NCI-H128 (cell line): ENCODE measurements at regions not wholly inside any gene's neighbourhood (a gene's known extent, or its start where the extent isn't known, plus 50 kb on each side); places are given as distances from the start of the nearest gene placed in this dataset.
"Not testable (repeated sequence)": the region's sequence is repeated elsewhere in the genome, so short reads cannot be mapped to it uniquely, and the experiment has no call there.

Experiments used
- DNase-seq: peaks from one replicate; lab custom pipeline; 2025; ENCODE audit not compliant: unreplicated experiment; lab: John Stamatoyannopoulos, UW

DNA sequence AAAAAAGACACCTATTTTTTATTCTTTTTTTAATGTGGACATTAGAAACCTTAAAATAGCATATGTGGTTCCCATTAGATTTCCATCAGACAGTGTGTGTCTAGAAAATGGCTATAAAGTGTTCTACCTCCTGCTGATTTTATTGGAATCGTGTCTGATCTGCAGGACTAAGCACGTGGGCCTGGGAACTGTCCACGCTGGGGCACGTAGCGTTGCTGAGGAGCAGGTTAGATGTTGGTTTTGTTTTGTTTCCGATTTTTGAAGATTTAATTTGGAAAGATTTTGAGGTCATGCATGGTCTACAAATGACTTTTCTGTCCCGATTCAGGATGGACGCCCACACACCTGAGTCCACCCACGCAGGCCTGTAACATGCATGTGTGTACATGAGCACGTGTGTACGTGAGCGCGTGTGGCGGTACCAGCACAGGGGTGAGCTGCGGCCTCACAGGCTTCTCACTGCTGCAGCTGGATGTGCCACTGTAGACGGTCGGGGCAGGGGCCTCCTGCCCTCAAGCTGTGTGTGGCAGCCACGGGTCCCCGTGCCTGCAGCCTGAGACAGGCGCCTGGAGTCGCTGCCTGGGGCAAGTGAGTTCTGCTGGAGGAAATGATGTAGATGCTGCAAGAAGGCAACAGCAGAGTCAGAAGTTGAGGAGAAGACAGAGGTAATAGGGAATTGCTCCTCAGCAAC lies 99.7 kb upstream of the CTDP1 start:
- DNase-seq, result no peak

DNA sequence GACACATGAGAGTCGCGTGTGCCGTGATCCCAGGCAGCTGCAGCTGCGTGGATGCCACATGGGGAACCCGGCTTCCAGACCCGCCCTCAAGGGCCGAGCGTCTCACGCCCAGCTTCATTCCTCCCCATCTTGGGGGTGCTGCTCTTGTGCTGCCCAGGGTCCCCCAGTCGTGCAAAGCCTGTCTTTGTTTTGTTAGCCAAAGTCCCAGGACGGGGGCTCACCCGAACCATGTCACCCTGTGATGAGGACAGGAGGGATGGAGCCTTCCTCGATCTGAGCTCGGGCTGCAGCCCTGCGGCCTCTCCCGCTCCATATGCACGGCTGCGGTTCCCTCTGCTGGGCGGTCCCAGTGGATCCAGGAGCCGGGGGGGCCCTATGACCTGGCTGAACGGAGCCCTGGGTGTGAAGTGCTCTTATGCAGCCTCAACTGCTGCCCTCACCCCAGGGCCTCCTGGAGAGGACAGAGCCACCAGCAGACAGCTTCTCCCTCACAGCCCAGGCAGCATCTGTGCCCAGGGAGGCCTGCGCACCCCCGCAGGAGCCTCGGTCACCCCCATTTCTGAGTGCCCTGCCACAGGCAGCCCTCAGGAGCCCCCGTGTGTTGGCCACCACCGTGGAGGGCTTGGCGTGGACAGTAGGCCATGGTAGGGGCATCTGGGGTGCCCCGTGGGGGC lies 99.0 kb upstream of the CTDP1 start:
- DNase-seq, result no peak

DNA sequence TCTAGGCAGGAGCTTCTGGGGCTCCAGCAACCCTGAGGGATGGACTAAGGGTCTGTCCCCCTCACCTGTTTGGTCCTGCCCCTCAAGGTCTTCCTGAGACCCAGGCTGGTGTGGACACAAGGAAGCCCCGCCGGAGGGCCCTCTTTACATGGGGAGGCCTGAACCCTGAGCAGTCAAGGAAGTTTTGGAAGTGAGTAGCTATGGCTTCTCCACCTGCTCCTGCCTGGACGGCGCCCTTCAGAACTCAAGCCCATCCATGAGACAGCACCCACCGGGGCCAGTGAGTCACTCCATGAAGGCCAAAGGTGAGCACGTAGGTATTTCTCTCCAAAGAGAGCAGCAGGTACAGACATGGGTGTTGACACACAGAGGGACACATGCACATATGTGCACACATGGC lies 98.2 kb upstream of the CTDP1 start:
- no peak for DNase-seq

DNA sequence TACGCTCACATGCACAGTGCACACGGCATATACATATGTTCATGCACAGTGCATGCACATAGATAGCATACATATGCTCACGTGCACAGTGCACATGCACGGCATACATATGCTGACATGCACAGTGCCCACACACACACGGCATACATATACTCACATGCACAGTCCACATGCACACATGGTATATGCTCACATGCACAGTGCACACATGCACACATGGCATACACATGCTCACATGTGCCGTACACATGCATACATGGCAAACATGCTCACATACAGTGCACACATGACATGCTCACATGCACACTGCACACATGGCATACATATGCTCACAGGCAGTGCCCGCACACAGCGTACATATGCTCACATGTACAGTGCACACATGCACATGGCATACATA lies 97.7 kb upstream of the CTDP1 start:
- no peak for DNase-seq

DNA sequence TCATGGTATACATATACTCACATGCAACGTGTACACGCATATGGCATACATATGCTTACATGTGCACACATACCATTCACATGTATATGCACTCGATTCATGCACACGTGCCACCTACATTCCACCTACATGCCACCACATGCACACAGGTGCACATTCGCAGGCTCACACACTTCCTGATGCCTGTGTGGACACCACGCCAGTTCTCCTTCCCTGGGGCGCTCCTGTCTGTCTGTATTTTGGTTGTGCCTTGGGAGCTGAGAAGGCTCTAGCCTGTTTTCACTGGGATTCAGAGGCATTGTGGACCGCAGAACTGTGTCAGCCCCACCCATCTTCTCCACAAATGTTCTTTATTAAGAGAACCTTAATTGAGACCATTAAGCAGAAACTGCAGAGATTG lies 96.6 kb upstream of the CTDP1 start:
- no peak for DNase-seq

DNA sequence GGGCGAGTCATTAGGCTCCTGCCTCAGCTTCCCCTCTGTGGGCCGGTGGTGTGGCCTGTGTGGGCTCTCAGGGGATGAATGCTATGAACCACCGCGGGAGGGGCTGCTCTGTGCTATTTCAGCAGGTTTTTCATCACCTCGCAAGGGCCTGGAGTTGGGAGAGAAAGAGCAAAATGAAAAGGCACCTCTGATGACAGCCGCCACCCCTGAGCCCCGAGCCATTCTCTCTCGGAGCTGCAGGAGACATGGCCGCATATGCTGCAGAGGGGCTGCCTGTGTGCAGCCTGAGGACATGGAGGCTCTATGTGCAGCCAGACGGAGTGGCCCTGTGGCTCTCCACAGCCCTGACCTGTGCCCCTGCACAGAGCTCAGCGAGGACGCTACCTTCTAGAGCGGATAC lies 96.2 kb upstream of the CTDP1 start:
- DNase-seq, result no peak

DNA sequence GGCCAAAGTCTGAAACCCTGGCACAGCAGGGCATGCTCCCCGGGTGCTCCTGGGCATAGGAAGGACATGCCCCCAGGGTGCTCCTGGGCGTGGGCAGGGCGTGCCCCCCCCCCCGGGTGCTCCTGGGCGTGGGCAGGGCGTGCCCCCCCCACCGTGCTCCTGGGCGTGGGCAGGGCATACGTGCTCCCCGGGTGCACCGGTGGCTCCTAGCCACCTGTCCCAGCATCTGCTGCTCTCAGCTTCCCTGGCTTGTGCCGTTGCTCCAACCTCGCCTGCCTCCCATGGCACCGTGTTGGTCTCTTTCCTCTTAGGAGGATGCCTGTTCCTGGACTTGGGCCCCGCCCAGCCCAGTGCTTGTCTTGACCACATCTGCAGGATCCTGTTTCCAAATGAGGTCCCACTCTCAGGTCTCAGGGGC lies 95.6 kb upstream of the CTDP1 start:
- DNase-seq, result no peak

DNA sequence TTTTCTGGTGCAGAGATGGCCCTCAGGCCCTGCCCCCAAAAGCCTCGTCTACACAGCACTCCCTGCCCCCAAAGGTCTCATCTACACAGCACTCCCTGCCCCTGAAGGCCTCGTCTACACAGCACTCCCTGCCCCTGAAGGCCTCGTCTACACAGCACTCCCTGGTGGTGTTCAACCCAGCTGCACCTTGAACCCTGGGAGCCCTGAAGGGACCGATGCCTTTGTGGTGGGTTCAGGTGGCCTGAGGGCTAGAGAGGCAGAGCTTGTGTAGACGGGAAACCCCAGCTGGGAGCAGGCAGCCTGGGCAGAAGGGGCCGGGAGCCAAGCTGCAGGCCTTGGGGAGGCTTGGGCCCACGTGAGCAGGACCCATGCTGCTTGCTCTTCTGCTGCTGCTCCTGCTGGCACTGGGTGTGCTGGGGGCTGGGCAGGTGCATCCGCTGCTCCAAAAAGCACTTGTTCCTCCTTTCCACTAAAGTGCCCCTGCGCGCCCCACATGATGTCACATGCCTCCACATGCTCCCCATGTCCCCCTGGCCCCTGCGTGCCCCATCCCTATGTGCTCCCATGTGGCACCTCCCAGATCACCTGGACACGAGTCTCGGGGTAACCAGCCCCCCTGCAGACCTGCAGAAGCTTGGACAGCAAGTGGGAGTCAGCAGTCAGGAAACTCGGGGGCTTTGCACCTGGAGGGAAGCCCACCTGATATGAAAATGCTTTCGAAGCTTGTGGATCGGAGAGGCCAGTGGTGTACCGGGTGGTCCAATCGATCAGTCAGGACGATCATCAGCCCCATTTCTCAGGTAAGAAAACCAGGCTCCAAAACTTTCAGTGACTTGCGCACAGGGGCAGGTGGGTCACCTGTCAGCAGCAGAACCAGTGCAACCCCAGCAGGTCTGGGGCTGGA lies 94.9 kb upstream of the CTDP1 start:
- DNase-seq, result no peak

DNA sequence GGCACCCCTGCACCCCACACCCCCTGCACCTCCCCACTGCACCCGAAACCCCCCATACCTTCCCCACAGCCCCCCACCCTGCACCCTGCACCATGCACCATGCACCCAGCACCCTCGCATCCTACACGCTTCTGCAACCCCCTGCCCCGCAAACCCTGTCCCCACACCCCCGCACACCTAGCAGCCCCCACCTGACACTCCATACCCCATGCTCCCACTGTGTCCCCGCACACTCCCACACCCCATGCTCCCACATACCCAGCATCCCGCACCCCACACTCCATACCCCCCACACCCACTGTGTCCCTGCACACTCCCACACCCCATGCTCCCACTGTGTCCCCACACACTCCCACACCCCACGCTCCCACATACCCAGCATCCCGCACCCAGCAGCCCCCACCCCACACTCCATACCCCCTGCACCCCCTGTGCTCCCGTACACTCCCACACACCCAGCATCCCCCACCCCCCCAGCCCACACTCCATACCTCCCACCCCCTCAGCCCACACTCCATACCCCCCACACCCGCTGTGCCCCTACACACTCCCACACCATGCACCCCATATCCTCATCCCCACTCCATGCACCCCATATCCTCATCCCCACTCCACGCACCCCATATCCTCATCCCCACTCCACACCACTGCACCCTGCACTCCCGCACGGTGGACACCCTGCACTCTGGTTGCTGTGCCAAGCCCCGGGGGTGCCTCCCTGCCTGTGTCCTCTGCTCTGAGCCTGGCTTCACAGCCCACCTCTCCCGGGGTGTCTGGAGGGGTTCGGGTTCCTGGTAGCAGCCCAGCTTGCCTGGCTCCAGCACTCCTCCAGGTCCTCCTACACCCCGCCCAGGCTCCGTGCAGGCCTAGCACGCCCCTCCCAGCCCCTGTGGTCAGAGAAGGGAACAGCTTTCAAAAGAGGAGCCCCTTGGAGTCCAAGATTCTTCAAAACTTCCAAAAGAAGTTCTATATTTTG lies 93.9 kb upstream of the CTDP1 start:
- no peak for DNase-seq

DNA sequence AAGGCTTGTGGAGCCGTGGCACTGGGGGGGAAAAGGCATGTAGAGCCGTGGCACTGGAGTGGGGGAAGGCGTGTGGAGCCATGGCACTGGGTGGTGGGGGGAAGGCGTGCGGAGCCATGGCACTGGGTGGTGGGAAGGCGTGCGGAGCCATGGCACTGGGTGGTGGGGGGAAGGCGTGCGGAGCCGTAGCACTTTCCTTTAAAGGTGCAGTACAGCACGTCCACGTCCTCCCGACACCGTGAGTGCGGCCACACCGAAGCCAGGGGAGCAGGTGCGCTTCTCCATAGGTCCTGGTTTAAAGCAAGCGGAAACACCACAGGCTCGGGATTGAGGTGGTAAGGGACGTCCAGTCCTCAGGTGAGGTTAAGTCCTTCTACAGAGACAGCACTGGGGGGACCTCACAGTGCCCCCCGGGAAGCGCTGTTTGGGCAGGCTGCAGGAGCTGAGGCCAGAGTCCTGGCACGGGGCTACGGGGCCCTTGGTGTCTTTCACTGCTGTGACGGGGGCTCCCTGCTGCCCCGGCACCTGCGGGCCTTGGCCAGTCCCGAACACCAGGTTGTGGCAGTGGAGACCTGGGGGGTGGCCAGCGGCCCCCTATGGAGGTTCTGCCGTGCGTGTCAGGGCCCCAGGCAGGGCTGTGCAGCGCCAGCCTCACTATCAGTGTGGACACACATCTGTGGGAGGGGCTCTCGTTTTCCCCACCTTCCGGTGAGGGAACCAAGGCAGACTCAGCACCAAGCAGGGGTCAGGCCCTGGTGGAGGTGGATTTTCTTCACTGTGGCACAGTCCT lies 93.0 kb upstream of the CTDP1 start:
- no peak for DNase-seq

DNA sequence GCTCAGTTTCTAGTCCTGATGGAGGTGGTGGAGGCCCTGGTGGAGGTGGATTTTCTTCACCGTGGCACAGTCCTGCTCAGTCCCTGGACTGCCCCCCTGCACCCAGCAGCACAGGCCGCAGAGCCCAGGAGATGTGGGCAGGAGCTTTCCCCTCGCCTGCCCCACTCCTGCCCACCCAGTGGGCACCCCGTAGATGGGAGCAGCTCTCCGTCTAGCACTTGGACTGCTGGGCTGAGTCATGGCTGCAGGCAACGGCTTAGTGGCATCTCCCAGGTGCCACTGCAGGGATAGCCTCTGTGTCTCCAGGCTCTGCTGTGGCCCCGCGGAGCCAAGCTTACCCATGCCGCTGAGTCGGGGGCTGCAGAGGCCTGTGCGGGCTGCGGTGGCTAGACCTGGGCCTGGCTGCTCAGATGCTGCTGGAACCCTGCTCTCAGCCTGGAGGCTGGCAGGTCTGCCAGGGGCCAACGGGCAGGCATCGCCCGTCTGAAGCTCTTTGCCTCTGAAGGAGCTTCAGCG lies 92.3 kb upstream of the CTDP1 start:
- DNase-seq, result no peak

DNA sequence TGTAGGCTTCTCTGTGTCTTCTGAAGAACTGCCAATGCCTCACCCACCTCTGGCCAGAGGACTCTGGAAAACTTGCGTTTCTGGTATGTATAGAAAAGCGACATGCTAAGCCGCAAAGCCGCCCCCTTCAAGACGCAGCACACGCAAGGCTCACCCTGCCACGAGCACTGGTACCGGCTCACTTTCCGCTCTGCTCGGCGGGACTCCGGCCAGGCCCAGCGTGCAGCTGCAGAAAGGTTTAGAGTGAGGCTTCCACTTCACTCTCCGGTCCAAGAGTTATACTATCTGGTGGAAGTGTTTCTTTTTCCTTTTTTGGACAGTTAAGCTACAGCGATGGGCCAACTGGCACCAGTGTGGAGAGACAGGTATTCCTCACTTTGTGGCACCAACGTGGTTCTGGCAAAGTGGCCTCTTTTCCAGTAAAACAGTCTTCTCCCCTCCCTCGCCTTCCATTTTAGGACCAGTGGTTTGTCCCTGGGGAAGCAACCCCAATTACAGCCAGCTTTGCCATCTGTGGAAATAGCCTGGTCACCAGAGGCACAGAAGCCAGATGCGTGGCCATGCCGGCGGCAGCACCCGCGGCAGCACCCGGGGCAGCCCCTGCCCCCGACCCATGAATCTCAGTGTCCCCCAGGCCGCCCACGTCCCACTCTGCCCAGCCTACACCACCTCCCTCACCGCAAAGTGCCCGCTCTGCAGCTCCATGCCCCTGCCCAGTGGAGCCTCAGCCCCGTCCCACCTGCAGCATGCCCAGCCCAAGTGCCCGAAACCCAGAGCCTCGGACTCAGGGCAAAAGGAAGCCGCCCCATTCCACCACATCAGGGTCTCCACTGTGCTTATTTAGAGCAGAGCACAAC lies 91.6 kb upstream of the CTDP1 start:
- DNase-seq, result no peak

DNA sequence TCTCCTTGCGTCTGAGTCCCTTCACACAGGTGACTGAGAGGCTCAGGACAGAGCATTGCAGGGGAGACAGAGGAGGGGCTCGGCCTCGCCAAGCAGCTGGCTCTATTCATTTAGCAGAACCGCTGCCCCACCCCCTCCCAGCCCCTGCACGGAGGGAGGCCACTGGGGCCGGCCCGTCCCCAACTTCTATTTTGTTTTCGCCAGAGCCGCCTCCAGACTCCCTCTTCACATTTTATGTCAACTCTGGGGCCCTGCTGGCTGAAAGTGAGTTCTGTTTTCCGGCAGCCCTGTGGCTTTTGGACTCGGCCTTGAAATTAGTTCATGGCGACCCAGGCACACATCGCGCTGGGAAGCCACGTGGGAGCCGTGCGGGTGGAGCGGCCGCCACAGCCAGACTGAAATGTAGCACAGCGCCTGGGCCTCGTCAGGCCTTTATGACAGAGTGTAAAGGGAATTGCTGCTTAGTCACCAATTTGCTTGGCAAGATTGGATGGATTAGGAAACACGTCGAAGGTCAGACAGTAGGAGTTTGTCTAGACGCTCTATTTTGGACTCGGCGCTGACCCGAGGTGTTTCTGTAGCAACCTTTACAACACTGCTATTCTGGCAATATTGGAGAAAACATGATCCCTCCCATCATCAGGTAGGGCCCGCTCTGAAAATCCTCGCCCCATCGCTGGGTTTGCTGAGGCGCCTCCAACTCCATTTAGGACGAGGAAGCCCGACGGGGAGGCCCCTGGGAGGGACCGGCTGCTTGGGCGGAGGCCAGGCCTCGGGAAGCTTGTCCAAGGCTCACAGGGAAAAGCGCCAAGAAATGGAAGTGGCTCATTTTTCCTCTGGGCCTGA lies 90.7 kb upstream of the CTDP1 start:
- no peak for DNase-seq

DNA sequence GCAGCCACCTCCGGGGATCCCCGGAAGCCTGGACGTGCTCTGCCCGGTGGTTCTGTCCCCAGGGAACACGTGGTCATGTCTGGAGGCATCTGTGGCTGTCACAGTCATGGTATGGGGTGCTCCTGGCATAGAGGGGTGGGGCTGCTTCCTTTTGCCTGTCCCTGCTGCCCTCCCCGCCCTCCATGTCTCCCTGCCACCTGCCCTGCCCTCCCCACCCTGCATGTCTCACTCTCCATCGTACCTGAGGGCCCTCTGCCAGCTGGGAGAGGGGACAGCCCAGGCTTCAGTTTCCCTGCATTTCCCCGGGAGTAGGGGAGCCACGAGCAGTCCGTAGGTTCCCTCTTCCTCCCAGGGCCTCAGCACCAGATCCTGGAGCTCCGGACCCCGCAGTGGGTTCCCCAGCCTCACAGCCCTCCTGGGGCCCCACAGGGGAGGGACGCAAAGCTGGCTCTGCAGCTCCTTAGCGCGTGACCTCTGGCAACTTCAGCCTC lies 90.0 kb upstream of the CTDP1 start:
- DNase-seq, result no peak

DNA sequence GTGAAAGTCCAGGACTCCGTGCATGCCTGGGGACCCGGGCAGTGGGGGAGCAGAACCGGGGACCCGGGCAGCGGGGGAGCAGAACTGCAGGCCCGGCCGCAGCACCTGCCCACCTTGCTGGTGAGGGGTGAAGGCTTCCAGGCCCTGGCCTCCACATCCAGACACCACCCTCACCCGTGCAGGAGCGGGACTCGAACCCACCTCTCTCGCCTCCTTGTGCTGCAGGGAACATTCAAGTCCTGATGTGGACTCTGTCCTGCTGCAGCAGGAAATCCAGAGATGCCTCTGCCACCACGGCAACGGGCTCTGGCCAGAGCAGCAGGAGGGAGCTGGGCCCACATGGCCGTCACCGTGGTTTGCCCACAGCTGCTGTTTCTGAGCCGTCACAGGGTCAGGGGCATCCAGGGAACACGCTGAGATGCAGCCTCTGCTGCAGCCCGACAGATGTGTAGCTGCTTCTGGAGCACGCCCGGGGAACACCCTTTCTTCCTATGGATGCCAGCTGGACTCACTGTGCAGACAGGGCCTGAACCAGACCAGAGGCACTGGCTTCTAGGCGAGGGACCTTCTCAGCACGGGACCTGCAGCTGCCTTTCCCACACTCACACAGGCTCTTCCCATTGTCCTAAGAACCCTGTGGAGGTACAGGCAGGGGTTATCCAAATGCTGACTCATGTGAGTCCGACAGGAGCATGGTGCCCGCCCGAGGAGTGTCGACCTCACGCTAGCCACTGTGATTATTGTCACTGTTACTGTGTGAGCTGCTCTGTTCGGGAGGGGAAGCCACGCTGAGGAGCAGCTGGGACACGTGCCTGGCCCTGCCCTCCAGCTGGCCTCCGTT lies 89.2 kb upstream of the CTDP1 start:
- no peak for DNase-seq

DNA sequence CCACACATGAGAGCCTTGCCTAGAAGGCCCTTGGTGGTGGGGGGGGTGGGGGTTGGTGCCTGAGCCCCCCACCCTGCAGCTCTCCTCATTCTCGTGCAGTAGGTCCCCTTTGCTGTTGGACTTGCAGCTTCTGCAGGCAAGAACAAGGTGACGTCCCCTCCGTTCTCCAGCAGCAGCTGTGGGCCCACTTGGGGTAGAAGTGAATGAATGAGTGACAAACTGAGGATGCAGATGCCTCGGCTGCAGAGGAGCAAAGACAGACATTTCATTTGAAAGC lies 88.6 kb upstream of the CTDP1 start:
- DNase-seq, result no peak

DNA sequence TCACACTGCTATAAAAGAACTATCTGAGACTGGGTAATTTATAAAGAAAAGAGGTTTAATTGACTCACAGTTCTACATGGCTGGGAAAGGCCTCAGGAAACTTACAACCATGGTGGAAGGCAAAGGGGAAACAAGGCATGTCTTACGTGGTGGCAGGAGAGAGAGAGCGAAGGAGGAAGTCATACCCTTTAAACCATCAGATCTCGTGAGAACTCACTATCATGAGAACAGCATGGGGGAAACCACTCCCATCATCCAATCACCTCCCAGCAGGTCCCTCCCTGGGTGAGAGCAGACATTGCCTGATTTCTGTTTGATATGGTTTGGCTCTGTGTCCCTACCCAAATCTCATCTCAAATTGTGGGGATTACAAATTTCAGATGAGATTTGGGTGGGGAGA lies 86.9 kb upstream of the CTDP1 start:
- not testable (repeated sequence) for DNase-seq
